Tibial artery (tissue), 4 donors: ENCODE measurements at regions not wholly inside any gene's neighbourhood (a gene's known extent, or its start where the extent isn't known, plus 50 kb on each side); places are given as distances from the start of the nearest gene placed in this dataset.

Experiments
- DNase-seq, 2 donors: peaks; one replicate each; pipeline ENCODE4 v3.0.0-alpha.2; 2019
- H3K27ac ChIP-seq, 2 donors: fragments of 200-600 bp; sonication (generic) in 1 of 2; 1 replicate in 1 of 2; 2 replicates in 1 of 2; pipeline ENCODE4 v1.5.1; 2018 to 2019; ENCODE audit warnings: mild to moderate bottlenecking in 1 of 2
- H3K27me3 ChIP-seq, 2 donors: fragments of 200-600 bp; sonication (generic) in 1 of 2; one replicate each; pipeline versions ENCODE4 v1.5.1 to v1.6.0; 2016 to 2019
- H3K36me3 ChIP-seq, 3 donors: fragments of 200-600 bp; sonication (generic) in 2 of 3; one replicate each; pipeline ENCODE4 v1.5.1; 2016 to 2019; ENCODE audit warnings: mild to moderate bottlenecking in 2 of 3
- H3K4me1 ChIP-seq, 4 donors: fragments of 200-600 bp; sonication (generic) in 2 of 4; 1 replicate in 3 of 4; 2 replicates in 1 of 4; pipeline ENCODE4 v1.5.1; 2016 to 2019
- H3K4me3 ChIP-seq, 2 donors: fragments of 200-600 bp; sonication (generic) in 1 of 2; 1 replicate in 1 of 2; 2 replicates in 1 of 2; pipeline ENCODE4 v1.5.1; 2018 to 2019; ENCODE audit warnings: mild to moderate bottlenecking in 2 of 2
- H3K9me3 ChIP-seq, 3 donors: fragments of 200-600 bp; sonication (generic) in 1 of 3; one replicate each; pipeline ENCODE4 v1.5.1; 2016 to 2019
- CTCF ChIP-seq, 2 experiments: fragments of 200-600 bp in 1 of 2; fragments of 450-650 bp in 1 of 2; IDR thresholded peaks; one replicate each; pipeline ENCODE4 v1.5.1; 2017 to 2019; ENCODE audit warnings: antibody characterized with exemption in 2 of 2, mild to moderate bottlenecking in 1 of 2, moderate library complexity in 1 of 2
- intact Hi-C: fragments of 100-400 bp; cut with DNase I; formaldehyde crosslinking; loops from one replicate; pipeline ENCODE4 v1.15.0; 2023; ENCODE audit warnings: low total_unique reads

GRCh38 chr14:80446356-80446755 is 235.1 kb upstream of the DIO2 start:
- Histone ChIP-seq H3K27ac (no peak overlapping the region), H3K4me1 (no peaks in the 10 kb centered on the region), H3K27me3 (no peaks in the 10 kb centered on the region), H3K4me3 (no peak overlapping the region), H3K36me3 (no peaks in the 10 kb centered on the region), H3K9me3 (no peaks in the 10 kb centered on the region)
- intact Hi-C loops, result no loop called here
- TF ChIP-seq CTCF (IDR thresholded peaks at IDR 0.05), result no peak
- DNase-seq, result no peak

- H3K27ac ChIP-seq, result no peak overlapping the region
- no peak for TF ChIP-seq CTCF (IDR thresholded peaks at IDR 0.05)
- no peaks in the 10 kb centered on the region for H3K27me3 ChIP-seq
- no peak for DNase-seq
- no peaks in the 10 kb centered on the region for H3K4me1 ChIP-seq
- no peaks in the 10 kb centered on the region for H3K9me3 ChIP-seq
- intact Hi-C loops, result no loop called here
- no peaks in the 10 kb centered on the region for H3K36me3 ChIP-seq
- no peak overlapping the region for H3K4me3 ChIP-seq
These were observed 234.3 kb upstream of the DIO2 start for GRCh38 chr14:80445605-80446004.

GRCh38 chr14:80434574-80435321 is 223.4 kb upstream of the DIO2 start:
- no peak for DNase-seq
- no peak for TF ChIP-seq CTCF (IDR thresholded peaks at IDR 0.05)
- no peak overlapping the region for H3K27ac ChIP-seq
- intact Hi-C loops, result no loop called here
- H3K9me3 ChIP-seq, result peaks cover 0 to 5% (median 0%) of the 10 kb centered on the region in 3 donors
- no peaks in the 10 kb centered on the region for H3K4me1 ChIP-seq
- H3K27me3 ChIP-seq, result no peaks in the 10 kb centered on the region
- H3K4me3 ChIP-seq, result no peak overlapping the region
- no peaks in the 10 kb centered on the region for H3K36me3 ChIP-seq

- H3K27ac ChIP-seq, result no peak overlapping the region
- no peak for TF ChIP-seq CTCF (IDR thresholded peaks at IDR 0.05)
- intact Hi-C loops, result no loop called here
These were observed 222.5 kb upstream of the DIO2 start for GRCh38 chr14:80433811-80434210.

GRCh38 chr14:80428671-80429070 is 217.4 kb upstream of the DIO2 start:
- TF ChIP-seq CTCF (IDR thresholded peaks at IDR 0.05), result no peak
- no peaks in the 10 kb centered on the region for H3K27me3 ChIP-seq
- no peaks in the 10 kb centered on the region for H3K36me3 ChIP-seq
- H3K4me3 ChIP-seq, result no peak overlapping the region
- H3K27ac ChIP-seq, result no peak overlapping the region
- intact Hi-C loops, result no loop called here
- DNase-seq, result no peak
- H3K4me1 ChIP-seq, result peaks cover 0 to 19% (median 0%) of the 10 kb centered on the region in 4 donors
- no peaks in the 10 kb centered on the region for H3K9me3 ChIP-seq

More at GRCh38 chr14:80433811-80434210, 222.5 kb upstream of the DIO2 start:
- Histone ChIP-seq H3K4me1 (peaks cover 0 to 2% (median 0%) of the 10 kb centered on the region in 4 donors), H3K4me3 (no peak overlapping the region), H3K36me3 (no peaks in the 10 kb centered on the region), H3K9me3 (no peaks in the 10 kb centered on the region), H3K27me3 (no peaks in the 10 kb centered on the region)
- DNase-seq, result no peak
